CD14-positive monocyte (primary cell): ENCODE measurements at regions not wholly inside any gene's neighbourhood (a gene's known extent, or its start where the extent isn't known, plus 50 kb on each side); places are given as distances from the start of the nearest gene placed in this dataset.

Experiments used
- DNase-seq, 3 donors: peaks; one replicate each; pipeline ENCODE4 v3.0.0-alpha.2; 2011 to 2022
- H2AFZ ChIP-seq: 2 replicates; pipeline ENCODE4 v1.6.0; 2012; ENCODE audit warnings: mild to moderate bottlenecking, low read depth, low read length, inconsistent platforms; ENCODE audit not compliant: insufficient read depth, poor library complexity, severe bottlenecking
- H3K27ac ChIP-seq, 2 donors: 1 replicate in 1 of 2; 2 replicates in 1 of 2; pipeline ENCODE4 v1.5.1; 2012 to 2013; ENCODE audit warnings: low read length in 2 of 2, control low read depth in 1 of 2, inconsistent platforms in 1 of 2, low read depth in 1 of 2, mild to moderate bottlenecking in 1 of 2
- H3K27me3 ChIP-seq, 2 donors: one replicate each; pipeline versions ENCODE4 v1.6.0 to v1.6.1; 2011 to 2013; ENCODE audit warnings: low read length in 2 of 2; ENCODE audit not compliant: control insufficient read depth in 2 of 2, insufficient read depth in 2 of 2
- H3K36me3 ChIP-seq, 2 donors: replicated peaks in 1 of 2; 1 replicate in 1 of 2; 2 replicates in 1 of 2; pipeline versions ENCODE4 v1.5.1 to v1.6.1; 2012 to 2013; ENCODE audit warnings: low read length in 2 of 2, control low read depth in 1 of 2, inconsistent platforms in 1 of 2, mild to moderate bottlenecking in 1 of 2; ENCODE audit not compliant: insufficient read depth in 2 of 2, control insufficient read depth in 1 of 2
- H3K4me1 ChIP-seq, 2 donors: 1 replicate in 1 of 2; 2 replicates in 1 of 2; pipeline versions ENCODE4 v1.5.1 to v1.6.1; 2012 to 2013; ENCODE audit warnings: low read length in 2 of 2, control low read depth in 1 of 2, inconsistent platforms in 1 of 2, mild to moderate bottlenecking in 1 of 2, moderate library complexity in 1 of 2; ENCODE audit not compliant: insufficient read depth in 2 of 2, control insufficient read depth in 1 of 2
- H3K4me2 ChIP-seq: replicated peaks from 2 replicates; pipeline ENCODE3; 2012; ENCODE audit warnings: low read length, moderate library complexity, mild to moderate bottlenecking; ENCODE audit not compliant: poor library complexity, severe bottlenecking; ENCODE audit errors: extremely low read depth
- H3K4me3 ChIP-seq, 3 experiments: fragments of 200-600 bp in 1 of 3; sonication (generic) in 1 of 3; replicated peaks in 1 of 3; 1 replicate in 2 of 3; 2 replicates in 1 of 3; pipeline ENCODE4 v1.5.1; 2011 to 2013; ENCODE audit warnings: low read length in 3 of 3, mild to moderate bottlenecking in 3 of 3, control low read depth in 2 of 3, low read depth in 2 of 3, inconsistent platforms in 1 of 3, moderate library complexity in 1 of 3
- H3K79me2 ChIP-seq: 2 replicates; pipeline ENCODE4 v1.6.0; 2012; ENCODE audit warnings: mild to moderate bottlenecking, control low read depth, inconsistent platforms, low read length, moderate library complexity; ENCODE audit not compliant: insufficient read depth
- H3K9ac ChIP-seq: 2 replicates; pipeline ENCODE4 v1.6.0; 2017; ENCODE audit warnings: low read length, mild to moderate bottlenecking; ENCODE audit not compliant: insufficient read depth, poor library complexity, severe bottlenecking
- H3K9me3 ChIP-seq, 2 donors: replicated peaks in 1 of 2; 1 replicate in 1 of 2; 2 replicates in 1 of 2; pipeline versions ENCODE4 v1.5.1 to v1.6.1; 2012 to 2013; ENCODE audit warnings: low read length in 2 of 2, control low read depth in 1 of 2; ENCODE audit not compliant: control insufficient read depth in 1 of 2, insufficient read depth in 1 of 2
- H4K20me1 ChIP-seq: 2 replicates; pipeline ENCODE4 v1.6.0; 2012; ENCODE audit warnings: mild to moderate bottlenecking, low read length, control low read depth, moderate library complexity; ENCODE audit not compliant: insufficient read depth
- H3K27ac Mint-ChIP-seq, 7 donors: one replicate each; pipeline ENCODE4 v1.8.0; 2020; ENCODE audit warnings: mild to moderate bottlenecking in 7 of 7, mixed read lengths in 7 of 7, moderate library complexity in 6 of 7, inconsistent platforms in 2 of 7
- H3K27me3 Mint-ChIP-seq, 3 donors: one replicate each; pipeline ENCODE4 v1.8.0; 2021 to 2022; ENCODE audit warnings: low read depth in 3 of 3, mild to moderate bottlenecking in 3 of 3, mixed read lengths in 3 of 3, moderate library complexity in 3 of 3, inconsistent platforms in 1 of 3
- H3K36me3 Mint-ChIP-seq, 2 donors: one replicate each; pipeline ENCODE4 v1.8.0; 2020; ENCODE audit warnings: mixed read lengths in 2 of 2, inconsistent platforms in 1 of 2, mild to moderate bottlenecking in 1 of 2
- H3K4me1 Mint-ChIP-seq: one replicate; pipeline ENCODE4 v1.8.0; 2020; ENCODE audit warnings: mild to moderate bottlenecking, mixed read lengths
- H3K4me3 Mint-ChIP-seq, 2 donors: one replicate each; pipeline ENCODE4 v1.8.0; 2020; ENCODE audit warnings: mild to moderate bottlenecking in 2 of 2, mixed read lengths in 2 of 2, moderate library complexity in 1 of 2
- H3K9me3 Mint-ChIP-seq, 7 donors: one replicate each; pipeline ENCODE4 v1.8.0; 2020 to 2022; ENCODE audit warnings: mixed read lengths in 7 of 7, mild to moderate bottlenecking in 6 of 7, moderate library complexity in 6 of 7, inconsistent platforms in 2 of 7
- WGBS: methylation state at CpG from one replicate; pipeline ENCODE4 v1.1.5; 2013; ENCODE audit warnings: missing lambda C conversion rate; ENCODE audit not compliant: insufficient coverage; 5-methylcytosine and 5-hydroxymethylcytosine counted together
- intact Hi-C, 2 donors: fragments of 100-400 bp; cut with micrococcal nuclease; formaldehyde crosslinking; loops; one replicate each; pipeline versions ENCODE4 v1.15.0 to v1.15.1; 2023
- TF ChIP-seq, protein P1 (sequence below): fragments of 200-600 bp; IDR thresholded peaks from one replicate; pipeline ENCODE4 v1.8.0; 2022; ENCODE audit warnings: antibody characterized with exemption, mild to moderate bottlenecking

DNA sequence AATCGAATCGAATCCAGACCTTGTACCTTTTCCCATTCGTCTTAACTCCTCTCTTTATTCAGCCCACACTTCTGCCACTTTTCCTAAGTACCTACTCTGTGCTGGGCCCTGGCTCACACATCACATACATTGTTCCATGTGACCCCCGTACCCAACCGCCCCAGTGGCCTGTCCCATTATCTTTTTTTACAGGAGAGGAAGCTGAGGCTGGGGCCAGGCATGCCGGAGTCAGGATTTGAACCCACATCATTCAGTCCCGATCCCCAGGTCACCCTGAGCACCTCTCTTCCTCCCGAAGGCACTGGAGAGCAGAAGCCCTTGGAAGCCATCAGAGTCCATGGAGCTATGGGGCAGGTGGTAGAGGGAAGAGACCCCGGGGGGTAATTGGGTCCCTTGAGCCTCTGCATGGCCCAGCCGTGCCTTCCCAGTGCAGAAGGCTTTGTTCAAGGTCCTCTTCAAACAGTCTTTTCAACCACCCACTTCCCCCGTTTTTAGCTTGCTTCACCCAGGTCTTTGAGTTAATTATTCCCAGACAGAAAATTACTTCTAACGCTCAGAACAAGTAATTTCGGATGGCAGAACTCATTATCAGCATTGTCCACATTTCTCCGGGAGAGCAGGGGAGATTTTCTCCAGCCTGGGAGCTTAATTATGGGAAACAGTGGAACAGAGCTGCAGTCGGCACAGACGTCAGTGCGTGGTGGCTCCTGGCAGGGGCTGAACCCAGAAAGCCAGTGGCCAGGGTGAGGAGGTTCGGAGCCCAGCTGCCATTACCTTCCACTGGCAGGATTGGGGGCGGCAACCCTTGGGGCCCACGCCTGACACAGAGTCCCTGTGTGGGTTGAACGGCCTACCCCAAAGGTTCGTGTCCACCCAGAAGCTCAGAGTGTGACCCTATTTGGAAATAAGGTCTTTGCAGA, 82.4 kb upstream of the RTL6 start:
- no peaks in the 10 kb centered on the region for H4K20me1 ChIP-seq
- Mint-ChIP-seq H3K9me3 (peaks cover 0 to 7% (median 0%) of the 10 kb centered on the region in 7 donors), H3K36me3 (no peaks in the 10 kb centered on the region), H3K27ac (peak overlapping the region in 1 of 7 donors; percentile 26), H3K4me1 (peaks cover 11% of the 10 kb centered on the region), H3K4me3 (no peak overlapping the region), H3K27me3 (peaks cover 6 to 33% (median 8%) of the 10 kb centered on the region in 3 donors)
- peaks cover 4 to 10% of the 10 kb centered on the region in 2 donors for H3K4me1 ChIP-seq
- 93% methylated on average over 13 of the region's 22 CpGs for WGBS
- no peak overlapping the region for H2AFZ ChIP-seq
- intact Hi-C loops = no loop called here
- H3K27me3 ChIP-seq = peaks cover 0 to 5% of the 10 kb centered on the region in 2 donors
- no peak overlapping the region for H3K4me2 ChIP-seq
- no peak overlapping the region for H3K4me3 ChIP-seq
- no peaks in the 10 kb centered on the region for H3K9me3 ChIP-seq
- no peak overlapping the region for H3K9ac ChIP-seq
- TF ChIP-seq, protein P1, sequence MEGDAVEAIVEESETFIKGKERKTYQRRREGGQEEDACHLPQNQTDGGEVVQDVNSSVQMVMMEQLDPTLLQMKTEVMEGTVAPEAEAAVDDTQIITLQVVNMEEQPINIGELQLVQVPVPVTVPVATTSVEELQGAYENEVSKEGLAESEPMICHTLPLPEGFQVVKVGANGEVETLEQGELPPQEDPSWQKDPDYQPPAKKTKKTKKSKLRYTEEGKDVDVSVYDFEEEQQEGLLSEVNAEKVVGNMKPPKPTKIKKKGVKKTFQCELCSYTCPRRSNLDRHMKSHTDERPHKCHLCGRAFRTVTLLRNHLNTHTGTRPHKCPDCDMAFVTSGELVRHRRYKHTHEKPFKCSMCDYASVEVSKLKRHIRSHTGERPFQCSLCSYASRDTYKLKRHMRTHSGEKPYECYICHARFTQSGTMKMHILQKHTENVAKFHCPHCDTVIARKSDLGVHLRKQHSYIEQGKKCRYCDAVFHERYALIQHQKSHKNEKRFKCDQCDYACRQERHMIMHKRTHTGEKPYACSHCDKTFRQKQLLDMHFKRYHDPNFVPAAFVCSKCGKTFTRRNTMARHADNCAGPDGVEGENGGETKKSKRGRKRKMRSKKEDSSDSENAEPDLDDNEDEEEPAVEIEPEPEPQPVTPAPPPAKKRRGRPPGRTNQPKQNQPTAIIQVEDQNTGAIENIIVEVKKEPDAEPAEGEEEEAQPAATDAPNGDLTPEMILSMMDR = no peak
- no peaks in the 10 kb centered on the region for H3K79me2 ChIP-seq
- H3K36me3 ChIP-seq = no peaks in the 10 kb centered on the region
- H3K27ac ChIP-seq = no peak overlapping the region
- no peak for DNase-seq

DNA sequence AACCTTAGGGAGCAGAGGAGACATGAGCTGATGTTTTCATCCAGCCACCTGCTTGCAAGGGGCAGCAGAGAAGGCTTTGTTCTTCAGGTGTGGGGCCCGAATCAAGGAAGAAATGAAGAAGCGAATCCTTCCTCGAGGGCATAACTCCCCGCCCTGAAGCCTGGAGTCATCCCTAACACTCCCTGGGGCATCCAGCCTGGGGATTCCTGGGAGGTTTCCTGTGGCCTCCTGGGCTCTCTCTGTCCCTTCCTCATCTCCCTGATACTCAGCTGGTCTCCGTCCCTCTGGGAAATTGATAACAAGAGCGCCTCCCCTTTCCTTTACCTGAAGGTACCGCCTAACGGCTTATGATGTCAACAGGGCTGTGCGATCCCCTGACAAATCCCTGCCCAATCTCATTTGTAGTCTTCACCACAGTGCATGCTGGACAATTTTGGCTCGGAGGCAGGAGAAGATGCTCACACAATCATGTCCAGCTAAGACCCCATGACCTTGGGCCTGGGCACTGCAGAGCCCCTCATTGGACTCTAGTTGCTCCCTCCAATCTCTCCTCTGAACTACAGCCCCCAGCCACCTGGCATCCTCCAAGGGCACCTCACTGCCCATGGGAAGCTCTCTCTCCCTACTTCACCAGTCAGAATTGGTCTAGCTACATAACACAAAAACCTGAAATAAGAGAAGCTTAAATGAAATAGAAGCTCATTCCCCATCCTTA, 80.6 kb upstream of the RTL6 start:
- Histone ChIP-seq H3K4me2 (no peak overlapping the region), H3K79me2 (no peaks in the 10 kb centered on the region), H4K20me1 (no peaks in the 10 kb centered on the region), H3K4me3 (no peak overlapping the region), H3K4me1 (peaks cover 4 to 10% of the 10 kb centered on the region in 2 donors), H3K27me3 (no peaks in the 10 kb centered on the region), H3K9ac (no peak overlapping the region), H3K27ac (no peak overlapping the region), H3K9me3 (no peaks in the 10 kb centered on the region), H3K36me3 (no peaks in the 10 kb centered on the region), H2AFZ (no peak overlapping the region)
- intact Hi-C loops = no loop called here
- Mint-ChIP-seq H3K4me1 (peaks cover 11% of the 10 kb centered on the region), H3K27ac (no peak overlapping the region), H3K4me3 (no peak overlapping the region), H3K27me3 (peaks cover 6 to 30% (median 7%) of the 10 kb centered on the region in 3 donors), H3K9me3 (peaks cover 0 to 7% (median 0%) of the 10 kb centered on the region in 7 donors), H3K36me3 (no peaks in the 10 kb centered on the region)
- TF ChIP-seq, protein P1 = no peak
- 72% methylated on average over 9 of the region's 10 CpGs for WGBS
- no peak for DNase-seq
